Naive thymus-derived CD4-positive, alpha-beta T cell (primary cell): ENCODE measurements at regions not wholly inside any gene's neighbourhood (a gene's known extent, or its start where the extent isn't known, plus 50 kb on each side); places are given as distances from the start of the nearest gene placed in this dataset.

Experiments used
- ATAC-seq: fragments of 150-1000 bp; cut with Tn5 transposase; 2 replicates; pipeline ENCODE4 v1.10.0; 2021; ENCODE audit warnings: mild to moderate bottlenecking, moderate library complexity
- CTCF ChIA-PET: fragments of 350-600 bp; sonication (Branson Sonifier 250); formaldehyde crosslinking; loops from one replicate; lab custom pipeline; 2021; ENCODE audit warnings: antibody characterized with exemption; lab: Charles Lee
- POLR2A ChIA-PET: fragments of 350-600 bp; sonication (Branson Sonifier 250); formaldehyde crosslinking; loops from one replicate; lab custom pipeline; 2021; ENCODE audit warnings: antibody characterized with exemption, inconsistent platforms; lab: Charles Lee
- DNase-seq, 9 donors: peaks; one replicate each; pipeline versions ENCODE4 v3.0.0 to v3.0.0-alpha.2; 2020 to 2022; ENCODE audit warnings: mixed read lengths in 1 of 9
- H3K27ac ChIP-seq: one replicate; pipeline ENCODE4 v1.7.0; 2013; ENCODE audit warnings: mild to moderate bottlenecking, low read depth, low read length, moderate library complexity
- H3K27me3 ChIP-seq, 2 donors: one replicate each; pipeline ENCODE4 v1.7.0; 2013; ENCODE audit warnings: low read length in 2 of 2, mild to moderate bottlenecking in 2 of 2, moderate library complexity in 2 of 2; ENCODE audit not compliant: control insufficient read depth in 2 of 2, insufficient read depth in 2 of 2
- H3K36me3 ChIP-seq, 3 experiments: 1 replicate in 2 of 3; 2 replicates in 1 of 3; pipeline ENCODE4 v1.7.0; 2013; ENCODE audit warnings: low read length in 3 of 3, mild to moderate bottlenecking in 3 of 3, moderate library complexity in 1 of 3; ENCODE audit not compliant: insufficient read depth in 3 of 3, control insufficient read depth in 2 of 3
- H3K4me1 ChIP-seq, 2 donors: one replicate each; pipeline ENCODE4 v1.7.0; 2013; ENCODE audit warnings: low read length in 2 of 2, mild to moderate bottlenecking in 2 of 2, moderate library complexity in 1 of 2; ENCODE audit not compliant: control insufficient read depth in 2 of 2, insufficient read depth in 2 of 2
- H3K4me3 ChIP-seq: 2 replicates; pipeline ENCODE4 v1.7.0; 2013; ENCODE audit warnings: mild to moderate bottlenecking, low read length
- H3K9me3 ChIP-seq, 3 experiments: 1 replicate in 2 of 3; 2 replicates in 1 of 3; pipeline ENCODE4 v1.7.0; 2013; ENCODE audit warnings: low read length in 3 of 3; ENCODE audit not compliant: control insufficient read depth in 2 of 3
- H3K27ac Mint-ChIP-seq, 9 donors: one replicate each; pipeline ENCODE4 v1.8.0; 2020 to 2022; ENCODE audit warnings: mixed read lengths in 9 of 9, mild to moderate bottlenecking in 8 of 9, moderate library complexity in 5 of 9, inconsistent platforms in 2 of 9
- H3K27me3 Mint-ChIP-seq, 5 donors: one replicate each; pipeline ENCODE4 v1.8.0; 2021 to 2022; ENCODE audit warnings: mixed read lengths in 5 of 5, mild to moderate bottlenecking in 1 of 5
- H3K36me3 Mint-ChIP-seq, 5 donors: one replicate each; pipeline ENCODE4 v1.8.0; 2020 to 2022; ENCODE audit warnings: mixed read lengths in 5 of 5, mild to moderate bottlenecking in 3 of 5, inconsistent platforms in 1 of 5
- H3K4me1 Mint-ChIP-seq, 7 donors: one replicate each; pipeline ENCODE4 v1.8.0; 2020 to 2022; ENCODE audit warnings: mixed read lengths in 7 of 7, mild to moderate bottlenecking in 3 of 7, inconsistent platforms in 1 of 7
- H3K4me3 Mint-ChIP-seq, 10 donors: one replicate each; pipeline ENCODE4 v1.8.0; 2020 to 2022; ENCODE audit warnings: mild to moderate bottlenecking in 10 of 10, mixed read lengths in 10 of 10, moderate library complexity in 6 of 10, inconsistent platforms in 2 of 10
- H3K9me3 Mint-ChIP-seq, 11 donors: one replicate each; pipeline ENCODE4 v1.8.0; 2020 to 2022; ENCODE audit warnings: mixed read lengths in 11 of 11, mild to moderate bottlenecking in 4 of 11, inconsistent platforms in 1 of 11, moderate library complexity in 1 of 11
- intact Hi-C, 2 donors: fragments of 100-400 bp; cut with micrococcal nuclease; formaldehyde crosslinking; loops; one replicate each; pipeline ENCODE4 v1.15.1; 2023

GRCh38 chr6:137434640-137435039 lies 59.6 kb downstream of the OLIG3 start:
- no peak overlapping the region for H3K27ac Mint-ChIP-seq
- H3K27ac ChIP-seq = no peak overlapping the region
- ChIA-PET POLR2A (no interaction called here), CTCF (no interaction called here)
- H3K27me3 ChIP-seq = no peaks in the 10 kb centered on the region
- no peaks in the 10 kb centered on the region for H3K36me3 ChIP-seq
- no peak for DNase-seq
- no peaks in the 10 kb centered on the region for H3K36me3 Mint-ChIP-seq
- H3K4me1 Mint-ChIP-seq = peaks cover 0 to 2% (median 0%) of the 10 kb centered on the region in 7 donors
- no peak overlapping the region for H3K4me3 Mint-ChIP-seq
- no peaks in the 10 kb centered on the region for H3K4me1 ChIP-seq
- no peaks in the 10 kb centered on the region for H3K9me3 ChIP-seq
- H3K4me3 ChIP-seq = no peak overlapping the region
- peaks cover 0 to 44% (median 4%) of the 10 kb centered on the region in 5 donors for H3K27me3 Mint-ChIP-seq
- peaks cover 0 to 3% (median 0%) of the 10 kb centered on the region in 11 donors for H3K9me3 Mint-ChIP-seq
- no peak for ATAC-seq
- intact Hi-C loops = no loop called here

- DNase-seq (no peak), ATAC-seq (no peak)
- H3K27ac Mint-ChIP-seq = no peak overlapping the region
- no peaks in the 10 kb centered on the region for H3K9me3 Mint-ChIP-seq
- Histone ChIP-seq H3K9me3 (no peaks in the 10 kb centered on the region), H3K36me3 (no peaks in the 10 kb centered on the region), H3K27me3 (no peaks in the 10 kb centered on the region), H3K4me3 (no peak overlapping the region), H3K27ac (no peak overlapping the region), H3K4me1 (no peaks in the 10 kb centered on the region)
- H3K36me3 Mint-ChIP-seq = no peaks in the 10 kb centered on the region
- CTCF ChIA-PET = no interaction called here
- intact Hi-C loops = no loop called here
- POLR2A ChIA-PET = no interaction called here
- no peak overlapping the region for H3K4me3 Mint-ChIP-seq
- peaks cover 0 to 2% (median 0%) of the 10 kb centered on the region in 7 donors for H3K4me1 Mint-ChIP-seq
- H3K27me3 Mint-ChIP-seq = peaks cover 0 to 35% (median 8%) of the 10 kb centered on the region in 5 donors
These were observed 62.1 kb downstream of the OLIG3 start for GRCh38 chr6:137432054-137432611.

- intact Hi-C loops = no loop called here
- no peak overlapping the region for H3K4me3 Mint-ChIP-seq
- no peaks in the 10 kb centered on the region for H3K27me3 ChIP-seq
- ChIA-PET CTCF (no interaction called here), POLR2A (no interaction called here)
- no peak overlapping the region for H3K27ac Mint-ChIP-seq
- no peak overlapping the region for H3K27ac ChIP-seq
- H3K36me3 ChIP-seq = no peaks in the 10 kb centered on the region
- H3K9me3 Mint-ChIP-seq = no peaks in the 10 kb centered on the region
- no peak overlapping the region for H3K4me3 ChIP-seq
- H3K9me3 ChIP-seq = no peaks in the 10 kb centered on the region
- H3K27me3 Mint-ChIP-seq = peaks cover 0 to 33% (median 8%) of the 10 kb centered on the region in 5 donors
- H3K4me1 ChIP-seq = no peaks in the 10 kb centered on the region
- no peaks in the 10 kb centered on the region for H3K36me3 Mint-ChIP-seq
- no peak for DNase-seq
- H3K4me1 Mint-ChIP-seq = peaks cover 0 to 2% (median 0%) of the 10 kb centered on the region in 7 donors
- ATAC-seq = peak; percentile 42
These were observed 63.2 kb downstream of the OLIG3 start for GRCh38 chr6:137430954-137431353.

GRCh38 chr6:137427656-137428290 lies 66.4 kb downstream of the OLIG3 start:
- Mint-ChIP-seq H3K27ac (no peak overlapping the region), H3K27me3 (peaks cover 0 to 22% (median 4%) of the 10 kb centered on the region in 5 donors), H3K4me3 (no peak overlapping the region), H3K4me1 (peaks cover 7 to 31% (median 25%) of the 10 kb centered on the region in 7 donors), H3K36me3 (no peaks in the 10 kb centered on the region), H3K9me3 (peaks cover 0 to 1% (median 0%) of the 10 kb centered on the region in 11 donors)
- ChIA-PET POLR2A (no interaction called here), CTCF (interaction anchor here (0.6 to 2.2 kb wide), 4 partner anchors 86 to 162 kb away, joined by 3 to 6 read pairs (median 4); no protein-coding TSS in a partner anchor)
- Histone ChIP-seq H3K36me3 (no peaks in the 10 kb centered on the region), H3K27me3 (no peaks in the 10 kb centered on the region), H3K4me3 (no peak overlapping the region), H3K9me3 (no peaks in the 10 kb centered on the region), H3K4me1 (peaks cover 0 to 12% of the 10 kb centered on the region in 2 donors), H3K27ac (no peak overlapping the region)
- intact Hi-C loops = no loop called here
- no peak for DNase-seq
- ATAC-seq = no peak

DNA sequence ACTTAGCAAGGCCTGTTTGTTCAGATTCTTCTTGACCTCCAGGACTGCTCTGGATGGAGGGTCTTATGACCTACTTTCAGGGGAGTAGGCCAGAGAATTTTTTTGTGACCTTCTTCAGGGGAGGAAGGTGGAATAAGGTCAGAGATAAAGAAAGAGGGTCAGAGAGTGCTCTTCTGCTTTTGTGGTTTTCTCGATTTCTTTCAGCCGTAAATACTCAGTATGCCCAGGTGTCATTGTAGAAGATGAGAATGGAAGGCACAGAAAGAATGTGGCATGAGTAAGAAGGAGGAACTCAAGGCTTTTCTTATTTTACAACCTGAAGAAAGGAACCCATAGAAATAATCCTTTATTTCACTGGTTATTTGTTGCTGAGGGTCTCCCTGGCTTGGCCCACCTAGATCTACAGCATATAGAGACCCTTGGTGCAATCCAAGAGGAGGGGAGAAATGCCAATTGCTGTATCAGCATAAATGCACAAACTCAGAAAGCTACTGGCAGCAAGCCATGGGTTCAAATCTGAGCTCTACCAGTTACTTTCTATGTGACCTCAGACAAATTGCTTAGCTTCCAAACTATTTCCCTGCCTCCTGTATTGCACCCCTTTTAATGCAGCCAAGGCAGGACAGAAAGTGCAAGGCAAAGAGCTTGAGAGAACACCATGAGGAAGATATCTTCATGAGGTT lies 68.0 kb downstream of the OLIG3 start:
- no peak overlapping the region for H3K27ac Mint-ChIP-seq
- intact Hi-C loops = no loop called here
- Histone ChIP-seq H3K9me3 (no peaks in the 10 kb centered on the region), H3K4me1 (peaks cover 0 to 12% of the 10 kb centered on the region in 2 donors), H3K27me3 (no peaks in the 10 kb centered on the region), H3K27ac (no peak overlapping the region), H3K4me3 (no peak overlapping the region), H3K36me3 (no peaks in the 10 kb centered on the region)
- DNase-seq = no peak
- CTCF ChIA-PET = interaction anchor here (0.6 to 2.2 kb wide), 2 partner anchors 9 to 84 kb away, joined by 3 to 6 read pairs; no protein-coding TSS in a partner anchor
- H3K36me3 Mint-ChIP-seq = no peaks in the 10 kb centered on the region
- H3K27me3 Mint-ChIP-seq = peaks cover 0 to 15% (median 4%) of the 10 kb centered on the region in 5 donors
- POLR2A ChIA-PET = interaction anchor here (0.5 to 1.5 kb wide), 2 partner anchors 11 to 58 kb away, joined by 3 to 4 read pairs; no protein-coding TSS in a partner anchor
- H3K4me3 Mint-ChIP-seq = no peak overlapping the region
- peaks cover 6 to 32% (median 25%) of the 10 kb centered on the region in 7 donors for H3K4me1 Mint-ChIP-seq
- ATAC-seq = no peak
- peaks cover 0 to 1% (median 0%) of the 10 kb centered on the region in 11 donors for H3K9me3 Mint-ChIP-seq

GRCh38 chr6:137424251-137424650 lies 69.9 kb downstream of the OLIG3 start:
- Histone ChIP-seq H3K36me3 (no peaks in the 10 kb centered on the region), H3K27ac (no peak overlapping the region), H3K27me3 (no peaks in the 10 kb centered on the region), H3K4me1 (peaks cover 0 to 12% of the 10 kb centered on the region in 2 donors), H3K9me3 (no peaks in the 10 kb centered on the region), H3K4me3 (no peak overlapping the region)
- Mint-ChIP-seq H3K27me3 (peaks cover 0 to 7% (median 0%) of the 10 kb centered on the region in 5 donors), H3K36me3 (no peaks in the 10 kb centered on the region), H3K9me3 (peaks cover 0 to 1% (median 0%) of the 10 kb centered on the region in 11 donors), H3K4me3 (peak overlapping the region in 4 of 10 donors; percentile 13 to 58 (median 49)), H3K27ac (peak overlapping the region in 2 of 9 donors; percentile 31 to 36), H3K4me1 (peaks cover 6 to 32% (median 25%) of the 10 kb centered on the region in 7 donors)
- peak in 4 of 9 donors; percentile 8 to 21 (median 12) for DNase-seq
- no peak for ATAC-seq
- ChIA-PET CTCF (interaction anchor here (0.7 to 1.8 kb wide), 2 partner anchors 82 to 113 kb away, joined by 3 to 9 read pairs; no protein-coding TSS in a partner anchor), POLR2A (no interaction called here)
- intact Hi-C loops = no loop called here
